ENCODE measurements at regions not wholly inside any gene's neighbourhood (a gene's known extent, or its start where the extent isn't known, plus 50 kb on each side); places are given as distances from the start of the nearest gene placed in this dataset.

GRCh38 chr1:192418552-192419285, 101.9 kb downstream of the RGS21 start:
- no peak for TF ChIP-seq CTCF (IDR thresholded peaks at IDR 0.05; ENCODE audit: low read depth, low read length)
- no peak for TF ChIP-seq POLR2A (IDR thresholded peaks at IDR 0.05; ENCODE audit: extremely low read depth, insufficient read length)
- TF ChIP-seq MAX (IDR thresholded peaks at IDR 0.05; ENCODE audit: low read depth, low read length): no peak

All from NB4 (cell line).